ENCODE measurements at regions not wholly inside any gene's neighbourhood (a gene's known extent, or its start where the extent isn't known, plus 50 kb on each side); places are given as distances from the start of the nearest gene placed in this dataset.

DNA sequence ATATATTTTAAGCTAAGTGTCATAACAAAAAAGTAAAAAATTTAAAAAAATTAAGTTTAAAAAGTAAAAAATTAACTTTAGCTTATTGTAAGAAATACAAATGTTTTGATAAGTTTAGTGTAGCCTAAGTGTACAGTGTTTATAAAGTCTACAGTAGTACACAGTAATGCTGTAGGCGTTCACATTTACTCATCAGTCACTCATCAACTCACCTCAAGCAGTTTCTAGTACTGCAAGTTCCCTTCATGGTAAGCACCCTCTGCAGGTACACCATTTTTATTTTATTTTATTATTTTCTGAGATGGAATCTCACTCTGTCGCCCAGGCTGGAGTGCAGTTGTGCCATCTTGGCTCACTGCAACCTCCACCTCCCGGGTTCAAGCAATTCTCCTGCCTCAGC, 316.0 kb downstream of the FGFR2 start:
- DNase-seq, result no peak

GRCh38 chr10:121282797-121283515, 315.3 kb downstream of the FGFR2 start:
- DNase-seq, result no peak

- no peak for DNase-seq
Observed at GRCh38 chr10:121284936-121285335, 313.3 kb downstream of the FGFR2 start.

GRCh38 chr10:121285406-121286196, 312.6 kb downstream of the FGFR2 start:
- no peak for DNase-seq

DNA sequence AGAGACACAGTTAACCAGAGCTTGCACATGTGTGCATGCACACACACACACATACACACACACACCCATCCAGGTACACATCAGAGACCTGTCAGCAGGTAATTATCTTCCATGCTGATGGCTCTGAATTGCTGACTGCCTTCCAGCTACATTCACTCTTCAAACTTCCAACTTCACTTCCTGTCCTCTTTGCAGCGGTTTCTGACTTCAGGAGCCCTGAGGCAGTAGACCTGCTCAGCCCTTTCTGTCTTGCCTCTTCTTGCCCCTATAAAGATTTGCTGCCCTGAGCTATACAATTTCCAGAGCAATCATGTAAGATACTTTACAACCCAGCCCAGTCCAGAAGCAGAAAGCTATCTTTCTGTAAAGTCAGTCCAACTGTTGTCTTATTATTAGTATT, 310.2 kb downstream of the FGFR2 start:
- DNase-seq, result no peak

DNA sequence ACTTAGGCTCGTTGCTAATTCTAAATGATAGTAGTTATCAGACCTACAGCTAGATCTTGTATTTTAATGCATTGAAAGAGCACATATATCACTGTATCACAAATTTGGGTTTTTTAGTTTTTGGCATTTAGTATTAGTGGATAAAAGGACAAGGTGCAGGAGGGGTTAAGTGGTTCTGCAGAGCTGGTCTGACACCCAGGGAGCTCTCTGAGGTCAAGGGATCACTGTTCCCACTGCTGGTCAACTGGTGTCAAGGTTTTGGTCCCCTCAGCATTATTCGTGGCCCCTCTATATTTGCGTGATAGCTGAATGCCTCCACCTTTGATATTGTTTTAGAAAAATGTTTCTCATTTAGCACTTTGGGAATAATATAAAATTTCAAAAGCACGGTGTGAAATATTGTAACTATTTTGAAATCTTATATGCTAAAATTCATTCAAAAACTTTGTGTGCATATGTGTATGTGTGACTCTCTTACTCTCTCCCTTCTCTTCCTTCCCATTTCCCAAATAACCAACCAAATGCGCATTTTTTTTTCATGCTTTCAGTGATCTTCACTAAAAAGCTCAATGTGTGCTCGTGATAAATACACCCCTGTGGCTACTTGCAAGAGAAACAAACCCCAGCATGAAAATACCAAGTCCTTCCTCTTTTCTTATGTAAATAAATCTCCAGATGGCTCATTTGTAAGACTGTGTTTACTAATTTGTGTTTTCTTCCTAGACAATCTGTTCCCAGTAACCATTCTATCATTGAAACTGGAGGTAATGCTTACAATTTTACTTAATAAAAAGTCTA, 309.2 kb downstream of the FGFR2 start:
- DNase-seq, result no peak

- DNase-seq, result no peak
Observed at GRCh38 chr10:121289800-121290199, 308.4 kb downstream of the FGFR2 start.

- no peak for DNase-seq
Observed at GRCh38 chr10:121290674-121291073, 307.6 kb downstream of the FGFR2 start.

GRCh38 chr10:121291376-121291775, 306.9 kb downstream of the FGFR2 start:
- DNase-seq, result no peak

DNA sequence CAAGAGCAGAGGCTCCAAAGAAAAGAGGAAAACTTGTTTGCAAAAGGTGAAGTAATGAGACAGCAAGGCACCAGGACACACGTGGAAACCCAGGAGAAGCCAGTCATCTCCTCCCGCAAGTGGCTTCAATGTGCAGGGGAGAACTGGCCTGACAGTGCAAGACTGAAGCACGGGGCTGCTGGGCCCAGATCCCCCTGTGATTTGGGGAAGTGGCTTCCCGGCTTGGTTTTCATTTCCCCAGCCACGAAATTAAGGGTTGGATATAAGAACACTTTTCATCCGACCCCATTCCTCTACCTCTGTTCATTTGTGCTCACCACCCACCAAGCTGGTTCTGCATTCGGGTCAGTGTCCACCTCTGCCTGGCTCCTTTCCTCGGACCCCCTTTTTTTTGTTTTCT, 306.4 kb downstream of the FGFR2 start:
- DNase-seq, result no peak

- no peak for DNase-seq
Observed at GRCh38 chr10:121292321-121292720, 305.9 kb downstream of the FGFR2 start.

- DNase-seq, result no peak
Observed at GRCh38 chr10:121293110-121293509, 305.1 kb downstream of the FGFR2 start.

DNA sequence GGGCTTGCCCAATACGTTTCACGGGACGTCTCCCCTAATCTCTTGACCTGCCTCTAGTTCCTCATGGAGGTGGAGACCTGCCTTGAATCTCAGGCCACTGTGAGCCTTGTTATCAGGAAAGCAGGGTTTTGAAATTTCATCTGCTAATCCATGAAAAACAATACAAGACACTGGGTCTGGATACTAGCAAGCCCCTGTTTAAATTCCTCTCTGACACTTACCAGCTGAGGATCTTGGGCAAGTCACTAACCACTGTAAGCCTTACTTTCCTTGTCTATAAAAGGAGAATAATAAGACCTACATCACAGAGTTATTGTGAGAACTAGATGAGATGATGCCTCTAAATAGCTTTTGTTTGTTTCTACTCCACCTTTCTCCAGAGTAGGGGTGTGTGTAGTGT, 303.6 kb downstream of the FGFR2 start:
- no peak for DNase-seq

- no peak for DNase-seq
Observed at GRCh38 chr10:121296378-121296777, 301.9 kb downstream of the FGFR2 start.

GRCh38 chr10:121296881-121297585, 301.2 kb downstream of the FGFR2 start:
- no peak for DNase-seq

GRCh38 chr10:121300723-121301122, 297.5 kb downstream of the FGFR2 start:
- DNase-seq, result no peak

DNA sequence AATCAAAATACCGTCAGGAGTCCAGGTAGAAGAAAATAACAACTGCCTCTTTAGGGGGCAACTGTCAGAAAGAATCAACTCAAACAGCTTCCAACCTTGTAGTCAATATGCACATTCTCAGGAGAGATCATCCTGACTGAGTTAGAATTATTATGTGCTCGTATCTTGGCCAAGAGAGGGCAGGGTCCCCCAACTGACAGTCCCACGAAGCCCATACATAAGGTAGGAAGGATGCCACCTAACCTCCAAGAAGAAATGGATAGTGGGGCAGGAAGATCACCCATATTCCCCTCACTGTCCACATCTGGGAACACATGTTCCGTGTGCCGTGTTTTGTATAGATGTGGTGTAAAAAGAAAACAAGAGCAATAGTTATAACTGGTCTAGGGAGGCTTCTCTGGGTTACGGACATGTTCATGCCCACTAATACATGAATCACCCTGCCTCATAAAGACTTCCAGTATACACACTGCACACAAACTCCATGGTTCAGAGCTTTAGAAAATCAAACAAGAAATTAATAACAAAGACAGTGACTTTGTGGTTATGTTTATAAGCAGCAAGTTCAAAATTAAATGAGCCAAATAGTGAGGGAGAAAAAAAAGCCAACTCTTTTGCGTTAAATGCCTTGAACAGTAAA, 295.6 kb downstream of the FGFR2 start:
- no peak for DNase-seq

DNA sequence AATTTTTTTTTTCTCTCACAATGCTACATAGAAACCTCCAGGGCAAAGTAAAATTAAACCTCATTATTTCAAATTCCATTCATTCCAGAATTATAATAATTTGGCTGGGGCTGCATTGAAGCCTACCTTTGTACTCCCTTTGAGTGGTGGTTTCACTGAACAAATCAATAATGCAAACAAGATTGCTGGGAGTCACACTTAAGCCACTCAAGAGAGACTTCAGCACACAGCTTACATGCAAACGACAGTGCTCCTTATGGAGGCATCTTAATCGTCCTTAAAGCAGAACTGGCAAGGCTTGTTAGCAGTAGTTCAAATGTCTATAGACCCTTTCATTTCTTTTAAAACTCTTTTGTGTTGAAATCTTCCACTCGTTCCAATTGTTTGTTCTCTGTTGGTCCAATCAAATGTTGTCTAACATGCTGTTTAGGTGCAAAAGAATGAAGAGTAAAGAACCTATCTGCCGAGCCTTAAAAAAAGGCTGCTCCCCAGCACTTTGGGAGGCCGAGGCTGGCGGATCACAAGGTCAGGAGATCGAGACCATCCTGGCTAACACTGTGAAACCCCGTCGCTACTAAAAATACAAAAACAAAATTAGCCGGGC, 294.9 kb downstream of the FGFR2 start:
- peak in 1 of 2 experiments; percentile 4 for DNase-seq

- no peak for DNase-seq
Observed at GRCh38 chr10:121305066-121305465, 293.2 kb downstream of the FGFR2 start.

GRCh38 chr10:121306159-121306673, 292.0 kb downstream of the FGFR2 start:
- no peak for DNase-seq

GRCh38 chr10:121307411-121307980, 290.7 kb downstream of the FGFR2 start:
- no peak for DNase-seq
